Thyroid gland (tissue), 4 donors: ENCODE measurements at regions not wholly inside any gene's neighbourhood (a gene's known extent, or its start where the extent isn't known, plus 50 kb on each side); places are given as distances from the start of the nearest gene placed in this dataset.

Source experiments
- POLR2A ChIP-seq, 2 donors: fragments of 450-650 bp; IDR thresholded peaks; one replicate each; pipeline ENCODE4 v1.6.1; 2017; ENCODE audit warnings: antibody characterized with exemption in 2 of 2, mild to moderate bottlenecking in 2 of 2, moderate library complexity in 1 of 2
- TF ChIP-seq, protein P1 (sequence below), 6 experiments: fragments of 200-600 bp in 3 of 6; fragments of 450-650 bp in 3 of 6; sonication (generic) in 3 of 6; IDR thresholded peaks; one replicate each; pipeline ENCODE4 v1.5.1; 2016 to 2019; ENCODE audit warnings: antibody characterized with exemption in 6 of 6, mild to moderate bottlenecking in 2 of 6, inconsistent platforms in 1 of 6, moderate library complexity in 1 of 6

GRCh38 chr4:121219227-121219626 lies 55.1 kb upstream of the TNIP3 start:
- TF ChIP-seq, protein P1, sequence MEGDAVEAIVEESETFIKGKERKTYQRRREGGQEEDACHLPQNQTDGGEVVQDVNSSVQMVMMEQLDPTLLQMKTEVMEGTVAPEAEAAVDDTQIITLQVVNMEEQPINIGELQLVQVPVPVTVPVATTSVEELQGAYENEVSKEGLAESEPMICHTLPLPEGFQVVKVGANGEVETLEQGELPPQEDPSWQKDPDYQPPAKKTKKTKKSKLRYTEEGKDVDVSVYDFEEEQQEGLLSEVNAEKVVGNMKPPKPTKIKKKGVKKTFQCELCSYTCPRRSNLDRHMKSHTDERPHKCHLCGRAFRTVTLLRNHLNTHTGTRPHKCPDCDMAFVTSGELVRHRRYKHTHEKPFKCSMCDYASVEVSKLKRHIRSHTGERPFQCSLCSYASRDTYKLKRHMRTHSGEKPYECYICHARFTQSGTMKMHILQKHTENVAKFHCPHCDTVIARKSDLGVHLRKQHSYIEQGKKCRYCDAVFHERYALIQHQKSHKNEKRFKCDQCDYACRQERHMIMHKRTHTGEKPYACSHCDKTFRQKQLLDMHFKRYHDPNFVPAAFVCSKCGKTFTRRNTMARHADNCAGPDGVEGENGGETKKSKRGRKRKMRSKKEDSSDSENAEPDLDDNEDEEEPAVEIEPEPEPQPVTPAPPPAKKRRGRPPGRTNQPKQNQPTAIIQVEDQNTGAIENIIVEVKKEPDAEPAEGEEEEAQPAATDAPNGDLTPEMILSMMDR (IDR thresholded peaks at IDR 0.05), result no peak
- TF ChIP-seq POLR2A (IDR thresholded peaks at IDR 0.05), result no peak
